H1 (cell line): ENCODE measurements at regions not wholly inside any gene's neighbourhood (a gene's known extent, or its start where the extent isn't known, plus 50 kb on each side); places are given as distances from the start of the nearest gene placed in this dataset.

Source experiments
- CTCF ChIA-PET: fragments of 300-600 bp; sonication (Branson Sonifier 250); formaldehyde crosslinking; loops from one replicate; lab custom pipeline; 2021; ENCODE audit not compliant: partially characterized antibody; lab: Charles Lee
- POLR2A ChIA-PET: fragments of 300-600 bp; sonication (Branson Sonifier 250); formaldehyde crosslinking; loops from one replicate; lab custom pipeline; 2021; ENCODE audit warnings: inconsistent platforms; ENCODE audit not compliant: partially characterized antibody; lab: Charles Lee
- DNase-seq, 2 experiments: peaks; one replicate each; pipeline versions ENCODE4 v3.0.0 to v3.0.0-alpha.2; 2010 to 2022; ENCODE audit warnings: low spot score in 2 of 2, low read depth in 1 of 2, mixed read lengths in 1 of 2
- FAIRE-seq: peaks from 2 replicates; lab custom pipeline; 2011; peaks lifted over from hg19 to GRCh38; lab: Jason Lieb, UNC
- H2AFZ ChIP-seq: 2 replicates; pipeline ENCODE4 v1.8.1; 2012; ENCODE audit warnings: low read length, inconsistent platforms
- H2AK5ac ChIP-seq: 2 replicates; pipeline ENCODE4 v1.6.1; 2013; ENCODE audit warnings: low read depth, low read length
- H2BK120ac ChIP-seq: replicated peaks from 2 replicates; pipeline ENCODE3; 2013; ENCODE audit warnings: low read depth, low read length, inconsistent platforms
- H2BK12ac ChIP-seq: 2 replicates; pipeline ENCODE4 v1.6.1; 2013; ENCODE audit warnings: low read depth, low read length
- H2BK15ac ChIP-seq: 2 replicates; pipeline ENCODE4 v1.6.1; 2013; ENCODE audit warnings: low read length
- H2BK20ac ChIP-seq: 2 replicates; pipeline ENCODE4 v1.6.1; 2013; ENCODE audit warnings: low read length
- H2BK5ac ChIP-seq: 2 replicates; pipeline ENCODE4 v1.6.1; 2013; ENCODE audit warnings: low read depth, low read length
- H3K14ac ChIP-seq: 2 replicates; pipeline ENCODE4 v1.6.1; 2013; ENCODE audit warnings: inconsistent platforms; ENCODE audit not compliant: insufficient read length
- H3K18ac ChIP-seq: 2 replicates; pipeline ENCODE4 v1.6.1; 2013; ENCODE audit warnings: low read length; ENCODE audit errors: extremely low read depth
- H3K23ac ChIP-seq: 2 replicates; pipeline ENCODE4 v1.6.1; 2013; ENCODE audit warnings: inconsistent platforms; ENCODE audit not compliant: insufficient read length
- H3K23me2 ChIP-seq: 2 replicates; pipeline ENCODE4 v1.6.1; 2013; ENCODE audit warnings: low read depth, low read length
- H3K27ac ChIP-seq: 2 replicates; pipeline ENCODE4 v1.6.1; 2011; ENCODE audit warnings: low read depth, low read length, inconsistent platforms
- H3K27me3 ChIP-seq, 4 experiments: replicated peaks in 1 of 4; 1 replicate in 1 of 4; 2 replicates in 3 of 4; pipeline versions ENCODE4 v1.6.1 to v1.8.1; 2011 to 2013; ENCODE audit warnings: low read length in 3 of 4, mild to moderate bottlenecking in 3 of 4, inconsistent platforms in 2 of 4, mixed read lengths in 2 of 4, moderate library complexity in 1 of 4; ENCODE audit not compliant: control insufficient read depth in 3 of 4, insufficient read depth in 3 of 4; ENCODE audit errors: extremely low read depth in 1 of 4
- H3K36me3 ChIP-seq, 4 experiments: 2 replicates each; pipeline versions ENCODE4 v1.6.1 to v1.8.1; 2011 to 2013; ENCODE audit warnings: mild to moderate bottlenecking in 4 of 4, low read length in 3 of 4, moderate library complexity in 2 of 4, control low read depth in 1 of 4, inconsistent platforms in 1 of 4; ENCODE audit not compliant: insufficient read depth in 4 of 4, control insufficient read depth in 2 of 4
- H3K4ac ChIP-seq: replicated peaks from 2 replicates; pipeline ENCODE3; 2013; ENCODE audit warnings: low read length, low read depth, mixed read lengths, inconsistent platforms; ENCODE audit not compliant: insufficient read length
- H3K4me1 ChIP-seq, 4 experiments: replicated peaks in 1 of 4; 1 replicate in 1 of 4; 2 replicates in 3 of 4; pipeline versions ENCODE4 v1.6.1 to v1.8.1; 2011 to 2013; ENCODE audit warnings: low read length in 3 of 4, inconsistent platforms in 2 of 4, mixed read lengths in 1 of 4; ENCODE audit not compliant: insufficient read depth in 4 of 4, control insufficient read depth in 3 of 4
- H3K4me2 ChIP-seq, 2 experiments: 2 replicates each; pipeline versions ENCODE4 v1.6.1 to v1.8.1; 2011 to 2013; ENCODE audit warnings: low read depth in 2 of 2, low read length in 2 of 2, control low read depth in 1 of 2, inconsistent platforms in 1 of 2, mild to moderate bottlenecking in 1 of 2; ENCODE audit not compliant: insufficient read depth in 1 of 2
- H3K4me3 ChIP-seq, 4 experiments: fragments of 200-600, 300-600 bp in 1 of 4; sonication (generic), shearing (Covaris generic), sonication (Bioruptor Twin) in 1 of 4; 2 replicates each; pipeline versions ENCODE4 v1.5.1 to v1.8.1; 2011 to 2016; ENCODE audit warnings: low read length in 4 of 4, low read depth in 3 of 4, control low read depth in 2 of 4, inconsistent platforms in 2 of 4, mild to moderate bottlenecking in 2 of 4, mixed read lengths in 1 of 4, moderate library complexity in 1 of 4; ENCODE audit not compliant: insufficient read depth in 2 of 4; ENCODE audit errors: extremely low read depth in 1 of 4
- H3K56ac ChIP-seq: replicated peaks from 2 replicates; pipeline ENCODE3; 2013; ENCODE audit warnings: low read depth, mild to moderate bottlenecking, mixed read lengths, low read length, inconsistent platforms; ENCODE audit not compliant: insufficient read length
- H3K79me1 ChIP-seq: 2 replicates; pipeline ENCODE4 v1.6.1; 2013; ENCODE audit warnings: low read depth, low read length, control low read depth
- H3K79me2 ChIP-seq, 2 experiments: 2 replicates each; pipeline versions ENCODE4 v1.6.1 to v1.8.1; 2012 to 2013; ENCODE audit warnings: low read length in 2 of 2, mild to moderate bottlenecking in 2 of 2, inconsistent platforms in 1 of 2; ENCODE audit not compliant: insufficient read depth in 2 of 2, control insufficient read depth in 1 of 2
- H3K9ac ChIP-seq, 4 experiments: replicated peaks in 1 of 4; 1 replicate in 1 of 4; 2 replicates in 3 of 4; pipeline versions ENCODE4 v1.6.1 to v1.8.1; 2011 to 2013; ENCODE audit warnings: low read depth in 3 of 4, low read length in 3 of 4, control low read depth in 2 of 4, mild to moderate bottlenecking in 2 of 4, moderate library complexity in 2 of 4, inconsistent platforms in 1 of 4; ENCODE audit errors: extremely low read depth in 1 of 4
- H3K9me3 ChIP-seq, 2 experiments: 2 replicates each; pipeline versions ENCODE4 v1.6.1 to v1.8.1; 2012 to 2013; ENCODE audit warnings: mild to moderate bottlenecking in 2 of 2, moderate library complexity in 2 of 2, control low read depth in 1 of 2, inconsistent platforms in 1 of 2, low read depth in 1 of 2, low read length in 1 of 2, mixed read lengths in 1 of 2; ENCODE audit not compliant: insufficient read depth in 2 of 2
- H4K20me1 ChIP-seq, 2 experiments: replicated peaks in 1 of 2; 2 replicates each; pipeline versions ENCODE3 to v1.8.1; 2011 to 2013; ENCODE audit warnings: inconsistent platforms in 2 of 2, low read length in 2 of 2, mild to moderate bottlenecking in 1 of 2; ENCODE audit not compliant: insufficient read depth in 2 of 2, control insufficient read depth in 1 of 2
- H4K5ac ChIP-seq: 2 replicates; pipeline ENCODE4 v1.6.1; 2013; ENCODE audit warnings: low read length, low read depth, mixed read lengths, inconsistent platforms; ENCODE audit not compliant: insufficient read length
- H4K8ac ChIP-seq: 2 replicates; pipeline ENCODE4 v1.8.0; 2013; ENCODE audit warnings: mild to moderate bottlenecking, moderate library complexity, low read length, inconsistent platforms; ENCODE audit not compliant: insufficient read depth; ENCODE audit errors: extremely low read depth
- H4K91ac ChIP-seq: replicated peaks from 2 replicates; pipeline ENCODE3; 2013; ENCODE audit warnings: low read length, mixed read lengths, inconsistent platforms; ENCODE audit not compliant: insufficient read length
- BACH1 ChIP-seq: IDR thresholded peaks from 2 replicates; pipeline ENCODE4 v1.6.1; 2012; ENCODE audit warnings: low read length, improper control_type of control experiment
- CHD1 ChIP-seq: IDR thresholded peaks from 2 replicates; pipeline ENCODE4 v1.6.1; 2012; ENCODE audit warnings: low read depth, low read length, improper control_type of control experiment
- EP300 ChIP-seq, 2 experiments: IDR thresholded peaks; 1 replicate in 1 of 2; 2 replicates in 1 of 2; pipeline ENCODE4 v1.6.1; 2011 to 2012; ENCODE audit warnings: low read depth in 2 of 2, low read length in 2 of 2, mild to moderate bottlenecking in 2 of 2, borderline replicate concordance in 1 of 2, inconsistent platforms in 1 of 2, moderate library complexity in 1 of 2
- MAFK ChIP-seq: IDR thresholded peaks from 2 replicates; pipeline ENCODE4 v1.6.1; 2012; ENCODE audit warnings: low read depth, mild to moderate bottlenecking, improper control_type of control experiment, low read length
- NANOG ChIP-seq: IDR thresholded peaks from 2 replicates; pipeline ENCODE4 v1.6.1; 2011; ENCODE audit warnings: low read length, low read depth, mild to moderate bottlenecking, inconsistent platforms; ENCODE audit not compliant: insufficient read depth, poor library complexity, severe bottlenecking
- POU5F1 ChIP-seq: IDR thresholded peaks from 2 replicates; pipeline ENCODE4 v1.6.1; 2011; ENCODE audit warnings: low read depth, mild to moderate bottlenecking, low read length, moderate library complexity
- RNF2 ChIP-seq: fragments of 200-900, 300-1000 bp; sonication (generic); IDR thresholded peaks from 2 replicates; pipeline ENCODE4 v1.7.1; 2016; ENCODE audit warnings: borderline replicate concordance, low read depth, mild to moderate bottlenecking, antibody characterized with exemption, low read length; ENCODE audit not compliant: poor library complexity, severe bottlenecking; ENCODE audit errors: missing control alignments
- SAP30 ChIP-seq: fragments of 300-600 bp; sonication (generic); IDR thresholded peaks from 2 replicates; pipeline ENCODE4 v1.7.1; 2012; ENCODE audit warnings: low read length, moderate library complexity, mild to moderate bottlenecking, inconsistent platforms; ENCODE audit not compliant: insufficient read depth, insufficient replicate concordance
- WGBS, 2 experiments: shearing (Covaris generic) in 1 of 2; methylation state at CpG; one replicate each; pipeline versions ENCODE4 v1.1.6 to v1.1.7; 2013 to 2015; ENCODE audit warnings: low lambda C conversion rate in 2 of 2, mixed read lengths in 2 of 2, inconsistent platforms in 1 of 2, low coverage in 1 of 2, missing lambda C conversion rate in 1 of 2; ENCODE audit not compliant: insufficient replicate concordance in 2 of 2, insufficient coverage in 1 of 2, insufficient read length in 1 of 2; ENCODE audit errors: extremely low coverage in 1 of 2, missing lambda C conversion rate in 1 of 2; 5-methylcytosine and 5-hydroxymethylcytosine counted together
- TF ChIP-seq, protein P1 (sequence below): IDR thresholded peaks from 2 replicates; pipeline ENCODE4 v1.6.1; 2012; ENCODE audit warnings: inconsistent platforms

DNA sequence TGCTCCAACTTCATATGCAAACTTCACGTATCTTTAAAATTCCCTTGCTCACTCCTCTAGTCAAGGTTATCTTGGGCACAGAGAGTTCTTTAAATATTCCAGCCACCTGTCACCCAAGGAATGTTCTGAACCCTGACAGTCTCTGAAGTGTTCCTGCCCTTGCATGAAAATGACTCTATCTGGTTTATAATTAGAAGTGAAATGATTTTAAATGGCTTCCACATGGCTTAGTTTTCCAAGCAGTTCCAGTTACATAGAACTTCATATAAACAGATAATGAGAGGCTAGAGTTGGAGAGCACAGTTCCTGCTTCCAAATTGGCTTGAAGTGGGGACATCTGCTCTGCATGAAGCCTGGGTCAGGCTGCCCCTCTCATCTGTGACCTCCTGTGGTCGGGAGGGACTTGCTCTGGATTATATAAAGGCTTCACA is 81.9 kb downstream of the SLC4A3 start:
- H3K56ac ChIP-seq = no peak overlapping the region
- no peak overlapping the region for H4K5ac ChIP-seq
- no peak overlapping the region for H3K18ac ChIP-seq
- no peak overlapping the region for H2BK5ac ChIP-seq
- no peak overlapping the region for H3K4me2 ChIP-seq
- H3K27me3 ChIP-seq = no peaks in the 10 kb centered on the region
- H3K23ac ChIP-seq = no peak overlapping the region
- TF ChIP-seq NANOG = no peak
- no peak for TF ChIP-seq EP300 (IDR thresholded peaks at IDR 0.05; ENCODE audit: borderline replicate concordance in 1 of 2, low read depth in 2 of 2, low read length in 2 of 2)
- TF ChIP-seq CHD1 = no peak
- TF ChIP-seq MAFK = no peak
- TF ChIP-seq RNF2 = no peak
- TF ChIP-seq POU5F1 = no peak
- TF ChIP-seq SAP30 = no peak
- TF ChIP-seq BACH1 = no peak
- TF ChIP-seq, protein P1, sequence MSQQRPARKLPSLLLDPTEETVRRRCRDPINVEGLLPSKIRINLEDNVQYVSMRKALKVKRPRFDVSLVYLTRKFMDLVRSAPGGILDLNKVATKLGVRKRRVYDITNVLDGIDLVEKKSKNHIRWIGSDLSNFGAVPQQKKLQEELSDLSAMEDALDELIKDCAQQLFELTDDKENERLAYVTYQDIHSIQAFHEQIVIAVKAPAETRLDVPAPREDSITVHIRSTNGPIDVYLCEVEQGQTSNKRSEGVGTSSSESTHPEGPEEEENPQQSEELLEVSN = no peak
- no peak overlapping the region for H2BK20ac ChIP-seq
- H3K27ac ChIP-seq = no peak overlapping the region
- no peaks in the 10 kb centered on the region for H4K20me1 ChIP-seq
- peaks cover 0 to 10% of the 10 kb centered on the region in 2 experiments; a peak in 1 of 4 replicates for H3K9me3 ChIP-seq
- H2BK120ac ChIP-seq = no peak overlapping the region
- no peaks in the 10 kb centered on the region for H3K36me3 ChIP-seq
- ChIA-PET POLR2A (no interaction called here), CTCF (interaction anchor here (0.6 to 2.1 kb wide), 2 partner anchors 67 to 305 kb away, joined by 3 to 7 read pairs; no protein-coding TSS in a partner anchor)
- H3K4me1 ChIP-seq = peaks cover 0 to 10% (median 3%) of the 10 kb centered on the region in 4 experiments; a peak in 4 of 7 replicates
- WGBS, 2 experiments = 86% methylated on average over 2 of the region's 2 CpGs; no CpG with 5 or more reads in 1 of the 2 experiments
- no peaks in the 10 kb centered on the region for H3K79me2 ChIP-seq
- no peak overlapping the region for H3K4me3 ChIP-seq
- H3K79me1 ChIP-seq = no peaks in the 10 kb centered on the region
- no peak overlapping the region for H3K9ac ChIP-seq
- H2BK15ac ChIP-seq = no peak overlapping the region
- H3K23me2 ChIP-seq = no peaks in the 10 kb centered on the region
- H2BK12ac ChIP-seq = no peak overlapping the region
- H3K14ac ChIP-seq = no peak overlapping the region
- no peak overlapping the region for H3K4ac ChIP-seq
- no peak overlapping the region for H2AK5ac ChIP-seq
- no peak overlapping the region for H4K91ac ChIP-seq
- no peak for DNase-seq
- no peak overlapping the region for H2AFZ ChIP-seq
- no peak overlapping the region for H4K8ac ChIP-seq
- no peak for FAIRE-seq
